Neural crest cell (in vitro differentiated cells): ENCODE measurements at regions not wholly inside any gene's neighbourhood (a gene's known extent, or its start where the extent isn't known, plus 50 kb on each side); places are given as distances from the start of the nearest gene placed in this dataset.

Experiments used
- DNase-seq: peaks from one replicate; pipeline ENCODE4 v3.0.0; 2021; ENCODE audit warnings: low read depth, mixed read lengths, low spot score
- H3K27ac Mint-ChIP-seq: one replicate; pipeline ENCODE4 v1.8.0; 2021; ENCODE audit warnings: mild to moderate bottlenecking, mixed read lengths; ENCODE audit not compliant: unreplicated experiment
- H3K27me3 Mint-ChIP-seq: 2 replicates; pipeline ENCODE4 v1.8.0; 2021; ENCODE audit warnings: low read depth, mild to moderate bottlenecking, mixed read lengths
- H3K36me3 Mint-ChIP-seq: 2 replicates; pipeline ENCODE4 v1.8.0; 2021; ENCODE audit warnings: low read depth, mild to moderate bottlenecking, mixed read lengths
- H3K4me1 Mint-ChIP-seq: 2 replicates; pipeline ENCODE4 v1.8.0; 2021; ENCODE audit warnings: mixed read lengths
- H3K4me3 Mint-ChIP-seq: one replicate; pipeline ENCODE4 v1.8.0; 2021; ENCODE audit warnings: mild to moderate bottlenecking, mixed read lengths
- H3K9me3 Mint-ChIP-seq: 2 replicates; pipeline ENCODE4 v1.8.0; 2021; ENCODE audit warnings: mixed read lengths
- TF ChIP-seq, protein P1 (sequence below): fragments of 200-600 bp; sonication (generic); conservative IDR thresholded peaks from 2 replicates; pipeline ENCODE4 v1.5.0; 2021; ENCODE audit warnings: antibody characterized with exemption, mild to moderate bottlenecking

DNA sequence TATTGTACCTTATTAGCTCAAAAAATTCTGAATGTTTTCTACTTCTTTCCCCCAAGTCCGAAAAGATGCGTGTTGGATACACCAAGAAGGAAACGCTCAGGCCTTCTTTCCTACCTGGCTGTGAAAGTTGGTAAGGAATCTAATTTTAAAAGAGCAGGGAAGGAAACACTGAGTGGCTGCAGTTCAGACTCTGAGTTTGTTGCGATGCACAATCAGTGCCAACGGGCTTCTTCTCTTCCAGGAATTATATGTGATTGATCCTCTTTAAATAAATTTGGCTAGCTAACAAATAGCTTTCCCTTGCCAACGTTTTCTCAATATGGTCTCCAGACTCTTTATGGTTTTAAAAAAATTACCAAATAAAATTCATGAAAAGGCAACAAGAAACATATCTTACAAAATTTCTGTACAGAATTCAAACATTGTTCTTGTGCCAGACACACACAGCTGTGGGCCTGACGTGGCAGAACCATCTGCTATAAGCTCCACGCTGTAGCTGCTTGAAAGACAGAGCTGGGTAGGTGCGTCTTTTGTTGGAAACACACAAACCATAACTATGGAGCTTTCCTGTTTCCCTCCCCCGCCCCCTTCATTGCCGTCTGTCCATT, 493.1 kb downstream of the ZNF608 start:
- Mint-ChIP-seq H3K27ac (peak overlapping the region; percentile 59), H3K4me1 (peaks cover 45% of the 10 kb centered on the region), H3K4me3 (no peak overlapping the region), H3K27me3 (no peaks in the 10 kb centered on the region), H3K36me3 (peaks cover 32% of the 10 kb centered on the region), H3K9me3 (peaks cover 13% of the 10 kb centered on the region)
- no peak for DNase-seq
- TF ChIP-seq, protein P1, sequence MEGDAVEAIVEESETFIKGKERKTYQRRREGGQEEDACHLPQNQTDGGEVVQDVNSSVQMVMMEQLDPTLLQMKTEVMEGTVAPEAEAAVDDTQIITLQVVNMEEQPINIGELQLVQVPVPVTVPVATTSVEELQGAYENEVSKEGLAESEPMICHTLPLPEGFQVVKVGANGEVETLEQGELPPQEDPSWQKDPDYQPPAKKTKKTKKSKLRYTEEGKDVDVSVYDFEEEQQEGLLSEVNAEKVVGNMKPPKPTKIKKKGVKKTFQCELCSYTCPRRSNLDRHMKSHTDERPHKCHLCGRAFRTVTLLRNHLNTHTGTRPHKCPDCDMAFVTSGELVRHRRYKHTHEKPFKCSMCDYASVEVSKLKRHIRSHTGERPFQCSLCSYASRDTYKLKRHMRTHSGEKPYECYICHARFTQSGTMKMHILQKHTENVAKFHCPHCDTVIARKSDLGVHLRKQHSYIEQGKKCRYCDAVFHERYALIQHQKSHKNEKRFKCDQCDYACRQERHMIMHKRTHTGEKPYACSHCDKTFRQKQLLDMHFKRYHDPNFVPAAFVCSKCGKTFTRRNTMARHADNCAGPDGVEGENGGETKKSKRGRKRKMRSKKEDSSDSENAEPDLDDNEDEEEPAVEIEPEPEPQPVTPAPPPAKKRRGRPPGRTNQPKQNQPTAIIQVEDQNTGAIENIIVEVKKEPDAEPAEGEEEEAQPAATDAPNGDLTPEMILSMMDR, result no peak

GRCh38 chr5:124252747-124253146, 493.7 kb downstream of the ZNF608 start:
- Mint-ChIP-seq H3K36me3 (peaks cover 28% of the 10 kb centered on the region), H3K4me1 (peaks cover 45% of the 10 kb centered on the region), H3K4me3 (no peak overlapping the region), H3K9me3 (peaks cover 13% of the 10 kb centered on the region), H3K27ac (no peak overlapping the region), H3K27me3 (no peaks in the 10 kb centered on the region)
- TF ChIP-seq, protein P1, result no peak
- no peak for DNase-seq

DNA sequence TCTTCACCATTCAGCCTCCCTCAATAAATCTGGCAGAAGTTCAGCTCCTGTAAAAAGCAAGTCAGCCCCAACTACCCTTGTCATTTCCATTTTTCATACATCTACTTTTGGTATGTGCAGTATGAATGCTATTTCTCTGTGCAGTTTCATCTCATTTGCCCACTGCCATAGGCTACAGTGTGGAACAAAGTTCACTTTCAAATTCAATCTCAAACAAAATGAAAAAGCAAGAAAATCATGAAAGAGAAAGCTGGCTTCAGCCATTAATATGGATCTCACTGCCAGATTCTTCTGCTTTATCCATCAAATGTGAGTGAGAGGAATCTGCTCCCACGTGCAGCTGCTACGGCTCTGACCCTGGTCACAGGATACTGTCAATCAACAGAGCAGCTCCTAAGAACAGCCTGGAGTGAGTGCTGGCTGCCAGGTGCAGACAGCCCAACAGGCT, 494.2 kb downstream of the ZNF608 start:
- peaks cover 34% of the 10 kb centered on the region for H3K36me3 Mint-ChIP-seq
- no peak overlapping the region for H3K4me3 Mint-ChIP-seq
- peak overlapping the region; percentile 51 for H3K27ac Mint-ChIP-seq
- H3K9me3 Mint-ChIP-seq, result peaks cover 16% of the 10 kb centered on the region
- H3K27me3 Mint-ChIP-seq, result no peaks in the 10 kb centered on the region
- DNase-seq, result no peak
- H3K4me1 Mint-ChIP-seq, result peaks cover 45% of the 10 kb centered on the region
- TF ChIP-seq, protein P1, result no peak

- no peak overlapping the region for H3K4me3 Mint-ChIP-seq
- H3K4me1 Mint-ChIP-seq, result peaks cover 11% of the 10 kb centered on the region
- TF ChIP-seq, protein P1, result no peak
- H3K9me3 Mint-ChIP-seq, result peaks cover 29% of the 10 kb centered on the region
- no peak for DNase-seq
- peaks cover 50% of the 10 kb centered on the region for H3K36me3 Mint-ChIP-seq
- H3K27ac Mint-ChIP-seq, result no peak overlapping the region
- H3K27me3 Mint-ChIP-seq, result no peaks in the 10 kb centered on the region
These were observed 501.2 kb downstream of the ZNF608 start for GRCh38 chr5:124245276-124245675.

DNA sequence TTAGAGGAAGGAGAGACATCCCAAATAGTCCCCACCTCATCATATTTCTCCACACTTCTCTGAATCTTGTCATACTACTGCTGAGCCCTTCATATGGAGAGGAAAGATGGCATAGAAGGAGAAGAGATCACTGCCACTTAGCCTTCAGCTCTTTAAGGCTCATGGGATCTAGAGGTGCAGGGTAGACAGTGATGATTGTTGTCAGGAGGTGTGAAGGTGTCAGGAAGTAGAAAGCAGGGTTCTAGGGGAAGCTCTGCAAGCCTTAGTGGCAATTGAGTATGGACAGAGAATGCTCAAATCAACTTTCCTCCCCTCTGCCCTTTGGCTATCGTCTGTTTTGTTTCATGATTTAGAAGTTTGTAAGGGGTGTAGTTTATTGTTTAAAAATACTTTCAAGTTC, 505.7 kb downstream of the ZNF608 start:
- H3K27ac Mint-ChIP-seq, result no peak overlapping the region
- no peaks in the 10 kb centered on the region for H3K27me3 Mint-ChIP-seq

More for the DNA sequence above, 505.7 kb downstream of the ZNF608 start:
- no peak for DNase-seq
- TF ChIP-seq, protein P1, result no peak
- H3K9me3 Mint-ChIP-seq, result peaks cover 12% of the 10 kb centered on the region
- H3K36me3 Mint-ChIP-seq, result peaks cover 31% of the 10 kb centered on the region
- H3K4me3 Mint-ChIP-seq, result no peak overlapping the region
- peaks cover 46% of the 10 kb centered on the region for H3K4me1 Mint-ChIP-seq
